H1 (cell line): ENCODE measurements at regions not wholly inside any gene's neighbourhood (a gene's known extent, or its start where the extent isn't known, plus 50 kb on each side); places are given as distances from the start of the nearest gene placed in this dataset.

ENCODE experiments used
- CTCF ChIP-seq, 3 experiments: IDR thresholded peaks; 1 replicate in 2 of 3; 2 replicates in 1 of 3; pipeline versions ENCODE4 v1.5.1 to v1.6.1; 2011; ENCODE audit warnings: low read length in 3 of 3, mild to moderate bottlenecking in 3 of 3, inconsistent platforms in 2 of 3, low read depth in 1 of 3, moderate library complexity in 1 of 3; ENCODE audit not compliant: insufficient read depth in 1 of 3; ENCODE audit errors: control extremely low read depth in 1 of 3
- EZH2 ChIP-seq: fragments of 200-600 bp; sonication (generic); IDR thresholded peaks from 2 replicates; pipeline ENCODE4 v1.7.1; 2012; ENCODE audit warnings: low read depth, mild to moderate bottlenecking, moderate library complexity, low read length, inconsistent platforms; ENCODE audit not compliant: severe bottlenecking
- POLR2AphosphoS5 ChIP-seq: IDR thresholded peaks from 2 replicates; pipeline ENCODE4 v1.6.1; 2011; ENCODE audit warnings: low read depth, low read length

- TF ChIP-seq EZH2 = no peak
- TF ChIP-seq POLR2AphosphoS5 = no peak
- no peak for TF ChIP-seq CTCF (IDR thresholded peaks at IDR 0.05; ENCODE audit: control extremely low read depth in 1 of 3, insufficient read depth in 1 of 3, low read depth in 1 of 3, low read length in 3 of 3)
Measured at GRCh38 chr12:88914967-88915366, 334.7 kb upstream of the KITLG start.
